ENCODE measurements at regions not wholly inside any gene's neighbourhood (a gene's known extent, or its start where the extent isn't known, plus 50 kb on each side); places are given as distances from the start of the nearest gene placed in this dataset.

DNA sequence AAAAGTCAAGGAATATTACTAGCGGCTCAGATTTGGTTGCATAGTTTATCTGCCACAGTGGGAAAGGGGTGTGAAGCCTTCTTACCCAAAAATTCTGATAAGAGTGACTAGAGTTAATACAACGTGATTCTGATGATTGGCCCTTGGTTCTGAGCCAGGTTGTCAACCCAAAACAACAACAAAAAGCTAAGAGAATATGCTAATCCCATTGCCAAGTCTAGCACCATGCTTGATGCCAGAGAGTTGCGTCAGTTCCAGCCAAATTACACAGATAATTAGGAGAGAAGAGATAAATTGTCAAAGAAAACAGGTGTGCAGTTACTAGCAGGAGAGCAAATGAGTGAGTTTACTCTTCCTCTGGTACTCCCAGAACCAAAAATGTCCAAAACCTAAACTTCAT, 287.4 kb upstream of the AGA start:
- TF ChIP-seq POLR2A (IDR thresholded peaks at IDR 0.05; ENCODE audit: low read length): no peak
- TF ChIP-seq GATA1 (IDR thresholded peaks at IDR 0.05; ENCODE audit: low read depth, low read length): no peak

Measured in erythroblast (primary cell).